H1 (cell line): ENCODE measurements at regions not wholly inside any gene's neighbourhood (a gene's known extent, or its start where the extent isn't known, plus 50 kb on each side); places are given as distances from the start of the nearest gene placed in this dataset.

Experiments used
- CTCF ChIA-PET: fragments of 300-600 bp; sonication (Branson Sonifier 250); formaldehyde crosslinking; loops from one replicate; lab custom pipeline; 2021; ENCODE audit not compliant: partially characterized antibody; lab: Charles Lee
- POLR2A ChIA-PET: fragments of 300-600 bp; sonication (Branson Sonifier 250); formaldehyde crosslinking; loops from one replicate; lab custom pipeline; 2021; ENCODE audit warnings: inconsistent platforms; ENCODE audit not compliant: partially characterized antibody; lab: Charles Lee
- DNase-seq, 2 experiments: peaks; one replicate each; pipeline versions ENCODE4 v3.0.0 to v3.0.0-alpha.2; 2010 to 2022; ENCODE audit warnings: low spot score in 2 of 2, low read depth in 1 of 2, mixed read lengths in 1 of 2
- FAIRE-seq: peaks from 2 replicates; lab custom pipeline; 2011; peaks lifted over from hg19 to GRCh38; lab: Jason Lieb, UNC
- H2AFZ ChIP-seq: 2 replicates; pipeline ENCODE4 v1.8.1; 2012; ENCODE audit warnings: low read length, inconsistent platforms
- H2AK5ac ChIP-seq: 2 replicates; pipeline ENCODE4 v1.6.1; 2013; ENCODE audit warnings: low read depth, low read length
- H2BK120ac ChIP-seq: replicated peaks from 2 replicates; pipeline ENCODE3; 2013; ENCODE audit warnings: low read depth, low read length, inconsistent platforms
- H2BK12ac ChIP-seq: 2 replicates; pipeline ENCODE4 v1.6.1; 2013; ENCODE audit warnings: low read depth, low read length
- H2BK15ac ChIP-seq: 2 replicates; pipeline ENCODE4 v1.6.1; 2013; ENCODE audit warnings: low read length
- H2BK20ac ChIP-seq: 2 replicates; pipeline ENCODE4 v1.6.1; 2013; ENCODE audit warnings: low read length
- H2BK5ac ChIP-seq: 2 replicates; pipeline ENCODE4 v1.6.1; 2013; ENCODE audit warnings: low read depth, low read length
- H3K14ac ChIP-seq: 2 replicates; pipeline ENCODE4 v1.6.1; 2013; ENCODE audit warnings: inconsistent platforms; ENCODE audit not compliant: insufficient read length
- H3K18ac ChIP-seq: 2 replicates; pipeline ENCODE4 v1.6.1; 2013; ENCODE audit warnings: low read length; ENCODE audit errors: extremely low read depth
- H3K23ac ChIP-seq: 2 replicates; pipeline ENCODE4 v1.6.1; 2013; ENCODE audit warnings: inconsistent platforms; ENCODE audit not compliant: insufficient read length
- H3K23me2 ChIP-seq: 2 replicates; pipeline ENCODE4 v1.6.1; 2013; ENCODE audit warnings: low read depth, low read length
- H3K27ac ChIP-seq: 2 replicates; pipeline ENCODE4 v1.6.1; 2011; ENCODE audit warnings: low read depth, low read length, inconsistent platforms
- H3K27me3 ChIP-seq, 4 experiments: replicated peaks in 1 of 4; 1 replicate in 1 of 4; 2 replicates in 3 of 4; pipeline versions ENCODE4 v1.6.1 to v1.8.1; 2011 to 2013; ENCODE audit warnings: low read length in 3 of 4, mild to moderate bottlenecking in 3 of 4, inconsistent platforms in 2 of 4, mixed read lengths in 2 of 4, moderate library complexity in 1 of 4; ENCODE audit not compliant: control insufficient read depth in 3 of 4, insufficient read depth in 3 of 4; ENCODE audit errors: extremely low read depth in 1 of 4
- H3K36me3 ChIP-seq, 4 experiments: 2 replicates each; pipeline versions ENCODE4 v1.6.1 to v1.8.1; 2011 to 2013; ENCODE audit warnings: mild to moderate bottlenecking in 4 of 4, low read length in 3 of 4, moderate library complexity in 2 of 4, control low read depth in 1 of 4, inconsistent platforms in 1 of 4; ENCODE audit not compliant: insufficient read depth in 4 of 4, control insufficient read depth in 2 of 4
- H3K4ac ChIP-seq: replicated peaks from 2 replicates; pipeline ENCODE3; 2013; ENCODE audit warnings: low read length, low read depth, mixed read lengths, inconsistent platforms; ENCODE audit not compliant: insufficient read length
- H3K4me1 ChIP-seq, 4 experiments: replicated peaks in 1 of 4; 1 replicate in 1 of 4; 2 replicates in 3 of 4; pipeline versions ENCODE4 v1.6.1 to v1.8.1; 2011 to 2013; ENCODE audit warnings: low read length in 3 of 4, inconsistent platforms in 2 of 4, mixed read lengths in 1 of 4; ENCODE audit not compliant: insufficient read depth in 4 of 4, control insufficient read depth in 3 of 4
- H3K4me2 ChIP-seq, 2 experiments: 2 replicates each; pipeline versions ENCODE4 v1.6.1 to v1.8.1; 2011 to 2013; ENCODE audit warnings: low read depth in 2 of 2, low read length in 2 of 2, control low read depth in 1 of 2, inconsistent platforms in 1 of 2, mild to moderate bottlenecking in 1 of 2; ENCODE audit not compliant: insufficient read depth in 1 of 2
- H3K4me3 ChIP-seq, 4 experiments: fragments of 200-600, 300-600 bp in 1 of 4; sonication (generic), shearing (Covaris generic), sonication (Bioruptor Twin) in 1 of 4; 2 replicates each; pipeline versions ENCODE4 v1.5.1 to v1.8.1; 2011 to 2016; ENCODE audit warnings: low read length in 4 of 4, low read depth in 3 of 4, control low read depth in 2 of 4, inconsistent platforms in 2 of 4, mild to moderate bottlenecking in 2 of 4, mixed read lengths in 1 of 4, moderate library complexity in 1 of 4; ENCODE audit not compliant: insufficient read depth in 2 of 4; ENCODE audit errors: extremely low read depth in 1 of 4
- H3K56ac ChIP-seq: replicated peaks from 2 replicates; pipeline ENCODE3; 2013; ENCODE audit warnings: low read depth, mild to moderate bottlenecking, mixed read lengths, low read length, inconsistent platforms; ENCODE audit not compliant: insufficient read length
- H3K79me1 ChIP-seq: 2 replicates; pipeline ENCODE4 v1.6.1; 2013; ENCODE audit warnings: low read depth, low read length, control low read depth
- H3K79me2 ChIP-seq, 2 experiments: 2 replicates each; pipeline versions ENCODE4 v1.6.1 to v1.8.1; 2012 to 2013; ENCODE audit warnings: low read length in 2 of 2, mild to moderate bottlenecking in 2 of 2, inconsistent platforms in 1 of 2; ENCODE audit not compliant: insufficient read depth in 2 of 2, control insufficient read depth in 1 of 2
- H3K9ac ChIP-seq, 4 experiments: replicated peaks in 1 of 4; 1 replicate in 1 of 4; 2 replicates in 3 of 4; pipeline versions ENCODE4 v1.6.1 to v1.8.1; 2011 to 2013; ENCODE audit warnings: low read depth in 3 of 4, low read length in 3 of 4, control low read depth in 2 of 4, mild to moderate bottlenecking in 2 of 4, moderate library complexity in 2 of 4, inconsistent platforms in 1 of 4; ENCODE audit errors: extremely low read depth in 1 of 4
- H3K9me3 ChIP-seq, 2 experiments: 2 replicates each; pipeline versions ENCODE4 v1.6.1 to v1.8.1; 2012 to 2013; ENCODE audit warnings: mild to moderate bottlenecking in 2 of 2, moderate library complexity in 2 of 2, control low read depth in 1 of 2, inconsistent platforms in 1 of 2, low read depth in 1 of 2, low read length in 1 of 2, mixed read lengths in 1 of 2; ENCODE audit not compliant: insufficient read depth in 2 of 2
- H4K20me1 ChIP-seq, 2 experiments: replicated peaks in 1 of 2; 2 replicates each; pipeline versions ENCODE3 to v1.8.1; 2011 to 2013; ENCODE audit warnings: inconsistent platforms in 2 of 2, low read length in 2 of 2, mild to moderate bottlenecking in 1 of 2; ENCODE audit not compliant: insufficient read depth in 2 of 2, control insufficient read depth in 1 of 2
- H4K5ac ChIP-seq: 2 replicates; pipeline ENCODE4 v1.6.1; 2013; ENCODE audit warnings: low read length, low read depth, mixed read lengths, inconsistent platforms; ENCODE audit not compliant: insufficient read length
- H4K8ac ChIP-seq: 2 replicates; pipeline ENCODE4 v1.8.0; 2013; ENCODE audit warnings: mild to moderate bottlenecking, moderate library complexity, low read length, inconsistent platforms; ENCODE audit not compliant: insufficient read depth; ENCODE audit errors: extremely low read depth
- H4K91ac ChIP-seq: replicated peaks from 2 replicates; pipeline ENCODE3; 2013; ENCODE audit warnings: low read length, mixed read lengths, inconsistent platforms; ENCODE audit not compliant: insufficient read length
- ATF2 ChIP-seq: IDR thresholded peaks from 2 replicates; pipeline ENCODE4 v1.6.1; 2012; ENCODE audit warnings: low read length, inconsistent platforms
- CBX8 ChIP-seq: fragments of 300-800, 300-1000 bp; sonication (generic); IDR thresholded peaks from 2 replicates; pipeline ENCODE4 v1.7.1; 2016; ENCODE audit warnings: low read depth, low read length, borderline replicate concordance
- CREB1 ChIP-seq: IDR thresholded peaks from 2 replicates; pipeline ENCODE4 v1.6.1; 2012; ENCODE audit warnings: inconsistent platforms
- KDM1A ChIP-seq: fragments of 200-600, 300-600 bp; sonication (generic); IDR thresholded peaks from 2 replicates; pipeline ENCODE4 v1.7.1; 2016; ENCODE audit warnings: mild to moderate bottlenecking, low read length, borderline replicate concordance
- MAX ChIP-seq: IDR thresholded peaks from 2 replicates; pipeline ENCODE4 v1.6.1; 2012; ENCODE audit warnings: inconsistent platforms
- POLR2AphosphoS5 ChIP-seq: IDR thresholded peaks from 2 replicates; pipeline ENCODE4 v1.6.1; 2011; ENCODE audit warnings: low read depth, low read length
- POU5F1 ChIP-seq: IDR thresholded peaks from 2 replicates; pipeline ENCODE4 v1.6.1; 2011; ENCODE audit warnings: low read depth, mild to moderate bottlenecking, low read length, moderate library complexity
- SIX5 ChIP-seq: IDR thresholded peaks from 2 replicates; pipeline ENCODE4 v1.6.1; 2011; ENCODE audit warnings: mild to moderate bottlenecking, low read depth, low read length
- SP1 ChIP-seq: IDR thresholded peaks from 2 replicates; pipeline ENCODE4 v1.6.1; 2011; ENCODE audit warnings: low read depth, low read length
- SP2 ChIP-seq: IDR thresholded peaks from 2 replicates; pipeline ENCODE4 v1.6.1; 2012; ENCODE audit warnings: mild to moderate bottlenecking, low read length, inconsistent platforms
- YY1 ChIP-seq: IDR thresholded peaks from 2 replicates; pipeline ENCODE4 v1.6.1; 2011; ENCODE audit warnings: low read depth, mild to moderate bottlenecking, low read length
- ZNF274 ChIP-seq: IDR thresholded peaks from 2 replicates; pipeline ENCODE4 v1.7.0; 2012; ENCODE audit warnings: low read length, borderline replicate concordance; ENCODE audit errors: extremely low read depth
- WGBS, 2 experiments: shearing (Covaris generic) in 1 of 2; methylation state at CpG; one replicate each; pipeline versions ENCODE4 v1.1.6 to v1.1.7; 2013 to 2015; ENCODE audit warnings: low lambda C conversion rate in 2 of 2, mixed read lengths in 2 of 2, inconsistent platforms in 1 of 2, low coverage in 1 of 2, missing lambda C conversion rate in 1 of 2; ENCODE audit not compliant: insufficient replicate concordance in 2 of 2, insufficient coverage in 1 of 2, insufficient read length in 1 of 2; ENCODE audit errors: extremely low coverage in 1 of 2, missing lambda C conversion rate in 1 of 2; 5-methylcytosine and 5-hydroxymethylcytosine counted together

- Histone ChIP-seq H3K23me2 (no peaks in the 10 kb centered on the region), H3K4me3 (no peak overlapping the region), H3K9me3 (no peaks in the 10 kb centered on the region), H2BK20ac (no peak overlapping the region), H4K8ac (no peak overlapping the region), H2AFZ (peak overlapping the region; percentile 96), H3K56ac (no peak overlapping the region), H4K91ac (no peak overlapping the region), H3K23ac (no peak overlapping the region), H3K9ac (no peak overlapping the region), H2BK15ac (no peak overlapping the region), H3K79me2 (no peaks in the 10 kb centered on the region), H3K18ac (no peak overlapping the region), H2BK12ac (no peak overlapping the region), H4K20me1 (no peaks in the 10 kb centered on the region), H2BK120ac (no peak overlapping the region), H3K27ac (no peak overlapping the region), H3K27me3 (no peaks in the 10 kb centered on the region), H3K4me1 (no peaks in the 10 kb centered on the region), H3K14ac (no peak overlapping the region), H3K36me3 (no peaks in the 10 kb centered on the region), H2AK5ac (no peak overlapping the region), H4K5ac (no peak overlapping the region), H3K79me1 (no peaks in the 10 kb centered on the region), H3K4me2 (no peak overlapping the region), H3K4ac (no peak overlapping the region), H2BK5ac (no peak overlapping the region)
- DNase-seq (no peak), FAIRE-seq (no peak)
- ChIA-PET CTCF (interaction anchor here (0.5 to 1.3 kb wide), 2 partner anchors 16 to 225 kb away, joined by 3 read pairs; no protein-coding TSS in a partner anchor), POLR2A (no interaction called here)
- WGBS, 2 experiments: 42% methylated on average over 2 of the region's 2 CpGs; no CpG with 5 or more reads in 1 of the 2 experiments
- TF ChIP-seq KDM1A (no peak), YY1 (no peak), CBX8 (no peak), SP1 (no peak), MAX (no peak), CREB1 (no peak), POLR2AphosphoS5 (no peak), ATF2 (no peak), ZNF274 (no peak), POU5F1 (no peak), SIX5 (no peak), SP2 (no peak)
Observed at GRCh38 chr10:57864765-57865680, 402.7 kb downstream of the IPMK start.
